NB4 (cell line): ENCODE measurements at regions not wholly inside any gene's neighbourhood (a gene's known extent, or its start where the extent isn't known, plus 50 kb on each side); places are given as distances from the start of the nearest gene placed in this dataset.

ENCODE experiments used
- DNase-seq: peaks from one replicate; pipeline ENCODE4 v3.0.0; 2010; ENCODE audit warnings: low read depth
- H3K4me3 ChIP-seq: one replicate; pipeline ENCODE4 v1.5.1; 2011; ENCODE audit warnings: mild to moderate bottlenecking, low read depth, low read length, moderate library complexity
- CTCF ChIP-seq: IDR thresholded peaks from one replicate; pipeline ENCODE4 v1.5.1; 2012; ENCODE audit warnings: low read depth, low read length
- MYC ChIP-seq: IDR thresholded peaks from 2 replicates; pipeline ENCODE4 v1.6.1; 2011; ENCODE audit warnings: low read depth, low read length
- POLR2A ChIP-seq: IDR thresholded peaks from 2 replicates; pipeline ENCODE4 v1.6.1; 2011; ENCODE audit warnings: mild to moderate bottlenecking; ENCODE audit not compliant: insufficient read length; ENCODE audit errors: extremely low read depth
- TF ChIP-seq, protein P1 (sequence below): IDR thresholded peaks from 2 replicates; pipeline ENCODE4 v1.6.1; 2011; ENCODE audit warnings: low read depth, low read length

DNA sequence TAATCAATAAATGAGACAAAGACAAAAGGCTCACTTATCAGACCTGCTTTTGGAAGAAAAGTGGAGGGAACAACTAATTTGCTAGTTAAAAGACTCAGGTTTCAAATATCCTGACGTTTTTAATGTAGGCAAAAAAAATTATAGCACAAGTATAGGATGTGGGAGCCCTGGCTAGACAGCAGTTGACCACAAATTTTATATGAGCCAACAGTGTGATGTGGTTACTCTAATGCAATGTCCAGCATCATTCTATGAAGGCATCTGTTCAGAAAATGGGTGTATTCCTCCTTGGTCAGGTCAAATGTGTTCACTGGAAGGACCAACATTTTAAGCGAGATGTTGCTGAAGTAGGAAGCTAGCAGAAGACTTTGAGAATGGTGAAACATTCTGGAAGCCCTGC is 237.4 kb downstream of the MAP2K6 start:
- no peak for DNase-seq
- H3K4me3 ChIP-seq: no peak overlapping the region
- TF ChIP-seq MYC: no peak
- no peak for TF ChIP-seq POLR2A
- no peak for TF ChIP-seq CTCF
- TF ChIP-seq, protein P1, sequence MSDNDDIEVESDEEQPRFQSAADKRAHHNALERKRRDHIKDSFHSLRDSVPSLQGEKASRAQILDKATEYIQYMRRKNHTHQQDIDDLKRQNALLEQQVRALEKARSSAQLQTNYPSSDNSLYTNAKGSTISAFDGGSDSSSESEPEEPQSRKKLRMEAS: no peak

- no peak overlapping the region for H3K4me3 ChIP-seq
- DNase-seq: no peak
- TF ChIP-seq CTCF: no peak
- TF ChIP-seq POLR2A: no peak
- TF ChIP-seq MYC: no peak
- TF ChIP-seq, protein P1: no peak
Measured at GRCh38 chr17:69654981-69655855, 240.7 kb downstream of the MAP2K6 start.

- DNase-seq: no peak
- H3K4me3 ChIP-seq: no peak overlapping the region
- no peak for TF ChIP-seq CTCF
- TF ChIP-seq MYC: no peak
- TF ChIP-seq, protein P1: no peak
- TF ChIP-seq POLR2A: no peak
Measured at GRCh38 chr17:69655902-69656301, 241.4 kb downstream of the MAP2K6 start.

- DNase-seq: no peak
- TF ChIP-seq MYC (no peak), POLR2A (no peak), CTCF (no peak)
- TF ChIP-seq, protein P1: no peak
- H3K4me3 ChIP-seq: no peak overlapping the region
Measured at GRCh38 chr17:69669441-69670178, 255.1 kb downstream of the MAP2K6 start.

DNA sequence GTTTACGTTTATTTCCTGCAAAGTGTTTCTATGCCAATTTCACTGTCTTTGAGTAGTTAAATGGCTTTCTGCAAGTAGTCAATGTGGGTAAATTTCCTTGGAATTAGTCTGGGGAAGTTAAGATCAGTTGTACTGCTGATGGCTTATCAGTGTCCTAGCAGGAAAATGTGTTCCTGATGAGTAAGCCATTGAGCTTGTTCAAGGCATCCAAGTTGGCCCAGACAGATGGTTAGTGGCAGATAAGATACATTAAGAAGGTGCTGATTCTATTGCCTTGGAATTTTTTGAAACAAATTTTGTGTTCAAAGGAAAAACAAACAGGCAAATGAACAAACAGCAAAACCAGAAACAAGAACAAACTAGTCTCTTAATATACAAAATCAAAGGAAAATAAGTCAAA is 258.4 kb downstream of the MAP2K6 start:
- no peak for TF ChIP-seq CTCF
- TF ChIP-seq MYC: no peak
- TF ChIP-seq, protein P1: no peak
- no peak for TF ChIP-seq POLR2A
- DNase-seq: no peak
- no peak overlapping the region for H3K4me3 ChIP-seq
